ENCODE measurements at regions not wholly inside any gene's neighbourhood (a gene's known extent, or its start where the extent isn't known, plus 50 kb on each side); places are given as distances from the start of the nearest gene placed in this dataset.

- ATAC-seq (ENCODE audit: low FRiP score), result no peak
- no peak for TF ChIP-seq CTCF (IDR thresholded peaks at IDR 0.05)
- DNase-seq (ENCODE audit: low spot score), result no peak
Measured at GRCh38 chr11:109968299-109968698, 124.9 kb upstream of the ZC3H12C start.

- ATAC-seq (ENCODE audit: low FRiP score) (no peak), DNase-seq (ENCODE audit: low spot score) (no peak)
- TF ChIP-seq CTCF (IDR thresholded peaks at IDR 0.05), result no peak
Measured at GRCh38 chr11:109968781-109969180, 124.4 kb upstream of the ZC3H12C start.

- no peak for DNase-seq (ENCODE audit: low spot score)
- no peak for TF ChIP-seq CTCF (IDR thresholded peaks at IDR 0.05)
- no peak for ATAC-seq (ENCODE audit: low FRiP score)
Measured at GRCh38 chr11:109970516-109971183, 122.5 kb upstream of the ZC3H12C start.

GRCh38 chr11:109971184-109971523 lies 122.0 kb upstream of the ZC3H12C start:
- ATAC-seq (ENCODE audit: low FRiP score), result no peak
- no peak for DNase-seq (ENCODE audit: low spot score)
- no peak for TF ChIP-seq CTCF (IDR thresholded peaks at IDR 0.05)

- TF ChIP-seq CTCF (IDR thresholded peaks at IDR 0.05), result no peak
- ATAC-seq (ENCODE audit: low FRiP score), result no peak
- DNase-seq (ENCODE audit: low spot score), result no peak
Measured at GRCh38 chr11:109972181-109972715, 120.9 kb upstream of the ZC3H12C start.

- ATAC-seq (ENCODE audit: low FRiP score), result no peak
- TF ChIP-seq CTCF (IDR thresholded peaks at IDR 0.05), result no peak
- no peak for DNase-seq (ENCODE audit: low spot score)
Measured at GRCh38 chr11:109972939-109973338, 120.3 kb upstream of the ZC3H12C start.

GRCh38 chr11:109973486-109973885 lies 119.7 kb upstream of the ZC3H12C start:
- no peak for TF ChIP-seq CTCF (IDR thresholded peaks at IDR 0.05)
- DNase-seq (ENCODE audit: low spot score) (no peak), ATAC-seq (ENCODE audit: low FRiP score) (no peak)

All from omental fat pad (tissue), 3 donors.